ENCODE measurements at regions not wholly inside any gene's neighbourhood (a gene's known extent, or its start where the extent isn't known, plus 50 kb on each side); places are given as distances from the start of the nearest gene placed in this dataset.

DNA sequence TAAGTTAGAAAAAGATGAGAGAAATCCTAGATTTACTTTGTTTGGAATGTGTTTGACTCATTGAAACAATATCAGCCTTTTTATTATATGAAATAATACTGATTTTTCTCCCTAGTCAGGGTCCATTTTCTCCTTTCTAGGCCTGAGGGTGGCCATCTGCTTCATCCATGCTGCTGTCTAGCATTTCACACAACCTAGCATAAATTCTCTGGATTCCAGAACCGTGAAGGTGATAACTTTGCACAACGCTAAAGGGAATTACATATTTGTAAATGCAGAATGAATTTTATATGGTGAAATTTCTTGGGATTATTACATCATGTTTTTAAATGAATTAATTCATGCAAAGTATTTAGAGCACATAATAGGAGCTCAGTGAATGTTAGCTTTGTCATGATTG lies 505.1 kb downstream of the INHBA start:
- no peaks in the 10 kb centered on the region for H3K36me3 ChIP-seq
- H3K27ac ChIP-seq: no peak overlapping the region
- no peaks in the 10 kb centered on the region for H3K9me3 ChIP-seq
- H3K4me1 ChIP-seq: no peaks in the 10 kb centered on the region
- H3K4me3 ChIP-seq: no peak overlapping the region
- no peaks in the 10 kb centered on the region for H3K27me3 ChIP-seq (replicated peaks in 1 of 7)
- WGBS, 5 donors: 84 to 94% (median 89%) methylated on average over 2 of the region's 2 CpGs
- intact Hi-C loops (cut with DNase I; ENCODE audit: low total_unique reads): no loop called here
- TF ChIP-seq, protein P1, sequence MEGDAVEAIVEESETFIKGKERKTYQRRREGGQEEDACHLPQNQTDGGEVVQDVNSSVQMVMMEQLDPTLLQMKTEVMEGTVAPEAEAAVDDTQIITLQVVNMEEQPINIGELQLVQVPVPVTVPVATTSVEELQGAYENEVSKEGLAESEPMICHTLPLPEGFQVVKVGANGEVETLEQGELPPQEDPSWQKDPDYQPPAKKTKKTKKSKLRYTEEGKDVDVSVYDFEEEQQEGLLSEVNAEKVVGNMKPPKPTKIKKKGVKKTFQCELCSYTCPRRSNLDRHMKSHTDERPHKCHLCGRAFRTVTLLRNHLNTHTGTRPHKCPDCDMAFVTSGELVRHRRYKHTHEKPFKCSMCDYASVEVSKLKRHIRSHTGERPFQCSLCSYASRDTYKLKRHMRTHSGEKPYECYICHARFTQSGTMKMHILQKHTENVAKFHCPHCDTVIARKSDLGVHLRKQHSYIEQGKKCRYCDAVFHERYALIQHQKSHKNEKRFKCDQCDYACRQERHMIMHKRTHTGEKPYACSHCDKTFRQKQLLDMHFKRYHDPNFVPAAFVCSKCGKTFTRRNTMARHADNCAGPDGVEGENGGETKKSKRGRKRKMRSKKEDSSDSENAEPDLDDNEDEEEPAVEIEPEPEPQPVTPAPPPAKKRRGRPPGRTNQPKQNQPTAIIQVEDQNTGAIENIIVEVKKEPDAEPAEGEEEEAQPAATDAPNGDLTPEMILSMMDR (IDR thresholded peaks at IDR 0.05 in 8 of 11, conservative IDR thresholded peaks at IDR 0.05 in 3 of 11): no peak
- DNase-seq: no peak

- Histone ChIP-seq H3K9me3 (no peaks in the 10 kb centered on the region), H3K4me3 (no peak overlapping the region), H3K27me3 (replicated peaks in 1 of 7) (no peaks in the 10 kb centered on the region), H3K36me3 (no peaks in the 10 kb centered on the region), H3K27ac (no peak overlapping the region), H3K4me1 (no peaks in the 10 kb centered on the region)
- intact Hi-C loops (cut with DNase I; ENCODE audit: low total_unique reads): no loop called here
- TF ChIP-seq POLR2A (IDR thresholded peaks at IDR 0.05) (no peak), POLR2AphosphoS5 (IDR thresholded peaks at IDR 0.05) (no peak)
- TF ChIP-seq, protein P1 (IDR thresholded peaks at IDR 0.05 in 8 of 11, conservative IDR thresholded peaks at IDR 0.05 in 3 of 11): no peak
- WGBS, 5 donors: 89 to 94% (median 90%) methylated on average over 6 of the region's 6 CpGs
- DNase-seq: no peak
Observed at GRCh38 chr7:41193738-41194282, 509.1 kb downstream of the INHBA start.

DNA sequence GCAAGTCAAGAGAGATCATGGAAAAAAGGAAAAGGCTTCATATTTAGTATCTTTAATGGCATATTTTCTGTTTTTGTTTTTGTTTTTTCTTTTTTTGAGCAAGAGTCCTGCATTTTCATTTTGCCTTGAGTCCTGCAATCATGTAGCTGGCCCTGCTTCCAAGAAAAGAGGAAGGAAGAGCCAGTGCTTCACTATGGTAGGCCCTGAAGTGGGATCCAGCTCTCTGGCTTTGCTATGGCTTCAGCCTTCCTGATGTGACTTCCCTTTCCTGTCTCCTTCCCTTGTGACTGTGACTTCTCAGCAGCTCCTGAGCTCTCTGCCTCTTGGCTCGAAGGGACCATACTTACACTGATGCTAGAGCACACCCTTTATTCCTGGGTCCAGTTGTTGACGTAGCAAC lies 512.3 kb downstream of the INHBA start:
- no peaks in the 10 kb centered on the region for H3K36me3 ChIP-seq
- TF ChIP-seq POLR2A (IDR thresholded peaks at IDR 0.05): no peak
- TF ChIP-seq, protein P1 (IDR thresholded peaks at IDR 0.05 in 8 of 11, conservative IDR thresholded peaks at IDR 0.05 in 3 of 11): no peak
- TF ChIP-seq POLR2AphosphoS5 (IDR thresholded peaks at IDR 0.05): no peak
- H3K4me3 ChIP-seq: no peak overlapping the region
- H3K27me3 ChIP-seq (replicated peaks in 1 of 7): no peaks in the 10 kb centered on the region
- H3K9me3 ChIP-seq: no peaks in the 10 kb centered on the region
- no peaks in the 10 kb centered on the region for H3K4me1 ChIP-seq
- no peak for DNase-seq
- intact Hi-C loops (cut with DNase I; ENCODE audit: low total_unique reads): no loop called here
- 42 to 50% (median 49%) methylated on average over 2 of the region's 2 CpGs for WGBS, 5 donors
- H3K27ac ChIP-seq: no peak overlapping the region

DNA sequence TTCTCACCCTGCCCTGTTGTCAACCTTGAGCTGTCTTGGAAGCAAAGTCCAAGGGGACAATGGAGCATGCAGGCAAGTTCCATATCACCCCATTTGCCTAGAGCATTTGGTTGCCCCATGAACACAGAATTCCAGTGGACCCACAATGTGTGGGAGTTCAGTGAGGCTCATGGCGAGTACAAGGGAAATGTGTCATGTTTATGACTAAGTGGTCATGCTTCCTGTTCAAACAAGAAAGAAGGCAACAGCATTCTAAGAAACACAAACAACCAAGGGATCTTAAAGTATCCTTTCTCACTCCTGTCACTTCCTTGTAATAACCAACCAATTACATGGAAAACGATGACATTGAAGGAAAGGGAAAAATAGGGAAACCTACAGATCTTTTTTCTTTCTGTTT lies 513.0 kb downstream of the INHBA start:
- no peak overlapping the region for H3K4me3 ChIP-seq
- TF ChIP-seq POLR2A (IDR thresholded peaks at IDR 0.05) (no peak), POLR2AphosphoS5 (IDR thresholded peaks at IDR 0.05) (no peak)
- TF ChIP-seq, protein P1 (IDR thresholded peaks at IDR 0.05 in 8 of 11, conservative IDR thresholded peaks at IDR 0.05 in 3 of 11): no peak
- intact Hi-C loops (cut with DNase I; ENCODE audit: low total_unique reads): no loop called here
- 50 to 77% (median 62%) methylated on average over 2 of the region's 2 CpGs for WGBS, 5 donors
- no peak overlapping the region for H3K27ac ChIP-seq
- no peaks in the 10 kb centered on the region for H3K9me3 ChIP-seq
- no peaks in the 10 kb centered on the region for H3K27me3 ChIP-seq (replicated peaks in 1 of 7)
- no peaks in the 10 kb centered on the region for H3K4me1 ChIP-seq
- no peak for DNase-seq
- H3K36me3 ChIP-seq: no peaks in the 10 kb centered on the region
